OCI-LY3 (cell line): ENCODE measurements at regions not wholly inside any gene's neighbourhood (a gene's known extent, or its start where the extent isn't known, plus 50 kb on each side); places are given as distances from the start of the nearest gene placed in this dataset.

ENCODE experiments used
- EZH2phosphoT487 ChIP-seq: fragments of 200-600 bp; shearing (Covaris generic); IDR thresholded peaks from 2 replicates; pipeline ENCODE4 v1.6.1; 2018; ENCODE audit warnings: antibody characterized with exemption, mixed run types, low read depth
- TF ChIP-seq, protein P1 (sequence below): fragments of 200-600, 300-600 bp; sonication (generic); IDR thresholded peaks from 2 replicates; pipeline ENCODE4 v1.5.1; 2014; ENCODE audit warnings: antibody characterized with exemption, low read length, low read depth

- TF ChIP-seq, protein P1, sequence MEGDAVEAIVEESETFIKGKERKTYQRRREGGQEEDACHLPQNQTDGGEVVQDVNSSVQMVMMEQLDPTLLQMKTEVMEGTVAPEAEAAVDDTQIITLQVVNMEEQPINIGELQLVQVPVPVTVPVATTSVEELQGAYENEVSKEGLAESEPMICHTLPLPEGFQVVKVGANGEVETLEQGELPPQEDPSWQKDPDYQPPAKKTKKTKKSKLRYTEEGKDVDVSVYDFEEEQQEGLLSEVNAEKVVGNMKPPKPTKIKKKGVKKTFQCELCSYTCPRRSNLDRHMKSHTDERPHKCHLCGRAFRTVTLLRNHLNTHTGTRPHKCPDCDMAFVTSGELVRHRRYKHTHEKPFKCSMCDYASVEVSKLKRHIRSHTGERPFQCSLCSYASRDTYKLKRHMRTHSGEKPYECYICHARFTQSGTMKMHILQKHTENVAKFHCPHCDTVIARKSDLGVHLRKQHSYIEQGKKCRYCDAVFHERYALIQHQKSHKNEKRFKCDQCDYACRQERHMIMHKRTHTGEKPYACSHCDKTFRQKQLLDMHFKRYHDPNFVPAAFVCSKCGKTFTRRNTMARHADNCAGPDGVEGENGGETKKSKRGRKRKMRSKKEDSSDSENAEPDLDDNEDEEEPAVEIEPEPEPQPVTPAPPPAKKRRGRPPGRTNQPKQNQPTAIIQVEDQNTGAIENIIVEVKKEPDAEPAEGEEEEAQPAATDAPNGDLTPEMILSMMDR: no peak
- no peak for TF ChIP-seq EZH2phosphoT487
Observed at GRCh38 chr10:29931833-29932232, 127.6 kb downstream of the JCAD start.
